H1 (cell line): ENCODE measurements at regions not wholly inside any gene's neighbourhood (a gene's known extent, or its start where the extent isn't known, plus 50 kb on each side); places are given as distances from the start of the nearest gene placed in this dataset.

Source experiments
- POLR2A ChIP-seq, 2 experiments: IDR thresholded peaks; 1 replicate in 1 of 2; 2 replicates in 1 of 2; pipeline ENCODE4 v1.6.1; 2011; ENCODE audit warnings: low read depth in 2 of 2, low read length in 2 of 2, mild to moderate bottlenecking in 2 of 2; ENCODE audit errors: control extremely low read depth in 1 of 2
- SUZ12 ChIP-seq: fragments of 200-600 bp; sonication (generic); IDR thresholded peaks from 2 replicates; pipeline ENCODE4 v1.6.1; 2012; ENCODE audit warnings: mild to moderate bottlenecking, inconsistent platforms, low read length, moderate library complexity, mixed read lengths
- USF2 ChIP-seq: IDR thresholded peaks from 2 replicates; pipeline ENCODE4 v1.6.1; 2011; ENCODE audit warnings: low read length, improper control_type of control experiment
- TF ChIP-seq, protein P1 (sequence below), 3 experiments: IDR thresholded peaks; 1 replicate in 2 of 3; 2 replicates in 1 of 3; pipeline versions ENCODE4 v1.5.1 to v1.6.1; 2011; ENCODE audit warnings: low read length in 3 of 3, mild to moderate bottlenecking in 3 of 3, inconsistent platforms in 2 of 3, low read depth in 1 of 3, moderate library complexity in 1 of 3; ENCODE audit not compliant: insufficient read depth in 1 of 3; ENCODE audit errors: control extremely low read depth in 1 of 3

- no peak for TF ChIP-seq USF2
- TF ChIP-seq POLR2A (IDR thresholded peaks at IDR 0.05; ENCODE audit: control extremely low read depth in 1 of 2, low read depth in 2 of 2, low read length in 2 of 2), result no peak
- TF ChIP-seq, protein P1, sequence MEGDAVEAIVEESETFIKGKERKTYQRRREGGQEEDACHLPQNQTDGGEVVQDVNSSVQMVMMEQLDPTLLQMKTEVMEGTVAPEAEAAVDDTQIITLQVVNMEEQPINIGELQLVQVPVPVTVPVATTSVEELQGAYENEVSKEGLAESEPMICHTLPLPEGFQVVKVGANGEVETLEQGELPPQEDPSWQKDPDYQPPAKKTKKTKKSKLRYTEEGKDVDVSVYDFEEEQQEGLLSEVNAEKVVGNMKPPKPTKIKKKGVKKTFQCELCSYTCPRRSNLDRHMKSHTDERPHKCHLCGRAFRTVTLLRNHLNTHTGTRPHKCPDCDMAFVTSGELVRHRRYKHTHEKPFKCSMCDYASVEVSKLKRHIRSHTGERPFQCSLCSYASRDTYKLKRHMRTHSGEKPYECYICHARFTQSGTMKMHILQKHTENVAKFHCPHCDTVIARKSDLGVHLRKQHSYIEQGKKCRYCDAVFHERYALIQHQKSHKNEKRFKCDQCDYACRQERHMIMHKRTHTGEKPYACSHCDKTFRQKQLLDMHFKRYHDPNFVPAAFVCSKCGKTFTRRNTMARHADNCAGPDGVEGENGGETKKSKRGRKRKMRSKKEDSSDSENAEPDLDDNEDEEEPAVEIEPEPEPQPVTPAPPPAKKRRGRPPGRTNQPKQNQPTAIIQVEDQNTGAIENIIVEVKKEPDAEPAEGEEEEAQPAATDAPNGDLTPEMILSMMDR (IDR thresholded peaks at IDR 0.05; ENCODE audit: control extremely low read depth in 1 of 3, insufficient read depth in 1 of 3, low read depth in 1 of 3, low read length in 3 of 3), result no peak
- TF ChIP-seq SUZ12, result no peak
Measured at GRCh38 chr4:136800248-136800647, 732.0 kb downstream of the PCDH18 start.
